Esophagus muscularis mucosa (tissue), 4 donors: ENCODE measurements at regions not wholly inside any gene's neighbourhood (a gene's known extent, or its start where the extent isn't known, plus 50 kb on each side); places are given as distances from the start of the nearest gene placed in this dataset.

Source experiments
- DNase-seq: peaks from one replicate; pipeline ENCODE4 v3.0.0-alpha.2; 2017; ENCODE audit errors: extremely low spot score
- H3K27ac ChIP-seq, 4 donors: fragments of 200-600 bp; sonication (generic); replicated peaks in 1 of 4; 1 replicate in 3 of 4; 2 replicates in 1 of 4; pipeline ENCODE4 v1.5.1; 2016 to 2019; ENCODE audit warnings: mild to moderate bottlenecking in 1 of 4
- H3K27me3 ChIP-seq, 4 donors: fragments of 200-600 bp; sonication (generic); one replicate each; pipeline versions ENCODE4 v1.5.1 to v1.6.0; 2016 to 2019
- H3K36me3 ChIP-seq, 4 donors: fragments of 200-600 bp; sonication (generic); one replicate each; pipeline ENCODE4 v1.5.1; 2016 to 2019
- H3K4me1 ChIP-seq, 4 donors: fragments of 200-600 bp; sonication (generic); one replicate each; pipeline ENCODE4 v1.5.1; 2016 to 2019
- H3K4me3 ChIP-seq, 4 donors: fragments of 200-600 bp; sonication (generic); 1 replicate in 2 of 4; 2 replicates in 2 of 4; pipeline ENCODE4 v1.5.1; 2016 to 2019; ENCODE audit warnings: mild to moderate bottlenecking in 4 of 4, moderate library complexity in 1 of 4
- H3K9me3 ChIP-seq, 4 donors: fragments of 200-600 bp; sonication (generic); 1 replicate in 3 of 4; 2 replicates in 1 of 4; pipeline ENCODE4 v1.5.1; 2016 to 2019
- EP300 ChIP-seq: sonication (generic); formaldehyde crosslinking; IDR thresholded peaks from one replicate; pipeline ENCODE4 v1.6.1; 2017; ENCODE audit warnings: antibody characterized with exemption
- POLR2A ChIP-seq: fragments of 450-650 bp; IDR thresholded peaks from one replicate; pipeline ENCODE4 v1.6.1; 2017; ENCODE audit warnings: antibody characterized with exemption, moderate library complexity, mild to moderate bottlenecking, low read depth
- POLR2AphosphoS5 ChIP-seq, 2 donors: sonication (generic); formaldehyde crosslinking; IDR thresholded peaks; one replicate each; pipeline ENCODE4 v1.6.1; 2017; ENCODE audit warnings: antibody characterized with exemption in 2 of 2
- WGBS: methylation state at CpG from one replicate; pipeline ENCODE4 v1.1.5; 2018; 5-methylcytosine and 5-hydroxymethylcytosine counted together
- intact Hi-C: fragments of 100-400 bp; cut with DNase I; formaldehyde crosslinking; loops from one replicate; pipeline ENCODE4 v1.15.1; 2023
- TF ChIP-seq, protein P1 (sequence below), 3 experiments: fragments of 200-600 bp in 2 of 3; fragments of 450-650 bp in 1 of 3; sonication (generic) in 2 of 3; IDR thresholded peaks; one replicate each; pipeline ENCODE4 v1.5.1; 2017 to 2019; ENCODE audit warnings: antibody characterized with exemption in 3 of 3, mild to moderate bottlenecking in 2 of 3, moderate library complexity in 1 of 3

- WGBS: 52% methylated on average over 7 of the region's 7 CpGs
- TF ChIP-seq POLR2AphosphoS5 (IDR thresholded peaks at IDR 0.05) (no peak), EP300 (no peak), POLR2A (no peak)
- TF ChIP-seq, protein P1, sequence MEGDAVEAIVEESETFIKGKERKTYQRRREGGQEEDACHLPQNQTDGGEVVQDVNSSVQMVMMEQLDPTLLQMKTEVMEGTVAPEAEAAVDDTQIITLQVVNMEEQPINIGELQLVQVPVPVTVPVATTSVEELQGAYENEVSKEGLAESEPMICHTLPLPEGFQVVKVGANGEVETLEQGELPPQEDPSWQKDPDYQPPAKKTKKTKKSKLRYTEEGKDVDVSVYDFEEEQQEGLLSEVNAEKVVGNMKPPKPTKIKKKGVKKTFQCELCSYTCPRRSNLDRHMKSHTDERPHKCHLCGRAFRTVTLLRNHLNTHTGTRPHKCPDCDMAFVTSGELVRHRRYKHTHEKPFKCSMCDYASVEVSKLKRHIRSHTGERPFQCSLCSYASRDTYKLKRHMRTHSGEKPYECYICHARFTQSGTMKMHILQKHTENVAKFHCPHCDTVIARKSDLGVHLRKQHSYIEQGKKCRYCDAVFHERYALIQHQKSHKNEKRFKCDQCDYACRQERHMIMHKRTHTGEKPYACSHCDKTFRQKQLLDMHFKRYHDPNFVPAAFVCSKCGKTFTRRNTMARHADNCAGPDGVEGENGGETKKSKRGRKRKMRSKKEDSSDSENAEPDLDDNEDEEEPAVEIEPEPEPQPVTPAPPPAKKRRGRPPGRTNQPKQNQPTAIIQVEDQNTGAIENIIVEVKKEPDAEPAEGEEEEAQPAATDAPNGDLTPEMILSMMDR (IDR thresholded peaks at IDR 0.05): no peak
- DNase-seq: no peak
These were observed 181.4 kb upstream of the PWP1 start for GRCh38 chr12:107503887-107504885.

DNA sequence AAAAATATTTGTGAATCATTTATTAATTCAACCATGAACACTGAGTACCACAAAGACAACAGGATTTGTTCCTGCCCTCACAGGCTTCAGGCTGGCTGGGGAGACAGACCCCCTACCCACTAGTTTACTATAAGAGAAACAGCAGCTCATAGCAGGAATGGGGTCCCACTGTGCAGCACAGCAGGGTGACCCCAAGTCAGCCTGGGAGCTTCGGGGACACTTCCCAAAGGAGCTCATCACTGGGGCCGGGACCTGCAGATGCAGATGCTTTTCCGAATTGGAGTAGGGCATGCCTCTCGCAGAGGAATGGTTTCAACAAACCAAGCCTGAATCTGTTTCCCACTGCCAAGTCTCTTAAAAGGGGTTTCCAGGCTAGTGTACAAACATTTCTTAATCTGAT, 176.2 kb upstream of the PWP1 start:
- intact Hi-C loops: no loop called here

More at GRCh38 chr12:107503887-107504885, 181.4 kb upstream of the PWP1 start:
- intact Hi-C loops: no loop called here
- Histone ChIP-seq H3K27ac (no peak overlapping the region), H3K36me3 (no peaks in the 10 kb centered on the region), H3K4me3 (no peak overlapping the region), H3K9me3 (no peaks in the 10 kb centered on the region), H3K27me3 (peaks cover 0 to 8% (median 0%) of the 10 kb centered on the region in 4 donors), H3K4me1 (peaks cover 0 to 12% (median 6%) of the 10 kb centered on the region in 4 donors)

DNA sequence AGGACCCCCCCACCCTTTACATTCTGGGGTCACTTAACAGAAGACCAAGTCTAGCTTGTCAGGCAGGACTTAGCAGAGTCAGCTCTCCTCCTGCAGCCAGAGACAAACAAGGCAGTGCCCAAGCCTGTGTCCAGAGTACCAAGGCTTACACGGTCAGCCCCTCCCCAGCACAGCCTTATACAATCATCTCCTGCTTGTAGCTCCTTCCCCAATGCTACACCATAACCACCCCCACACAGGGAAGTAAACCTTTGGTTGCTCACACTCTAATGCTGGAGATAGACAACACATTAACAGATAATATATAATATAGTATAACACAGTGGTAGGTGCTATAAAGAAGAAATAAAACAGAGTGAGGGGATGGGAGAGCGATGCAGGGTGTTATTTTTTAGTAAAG, 175.4 kb upstream of the PWP1 start:
- no peaks in the 10 kb centered on the region for H3K36me3 ChIP-seq
- H3K27me3 ChIP-seq: peaks cover 0 to 11% (median 0%) of the 10 kb centered on the region in 4 donors
- 71% methylated on average over 2 of the region's 2 CpGs for WGBS
- no peak for TF ChIP-seq POLR2A
- no peak for TF ChIP-seq POLR2AphosphoS5 (IDR thresholded peaks at IDR 0.05)
- no peak for TF ChIP-seq EP300
- TF ChIP-seq, protein P1 (IDR thresholded peaks at IDR 0.05): no peak
- H3K4me3 ChIP-seq: no peak overlapping the region
- no peaks in the 10 kb centered on the region for H3K9me3 ChIP-seq
- no peak for DNase-seq
- intact Hi-C loops: no loop called here
- H3K4me1 ChIP-seq: peaks cover 0 to under 1% (median under 1%) of the 10 kb centered on the region in 4 donors
- no peak overlapping the region for H3K27ac ChIP-seq

More for the DNA sequence above, 176.2 kb upstream of the PWP1 start:
- H3K36me3 ChIP-seq: no peaks in the 10 kb centered on the region
- peaks cover 0 to 8% (median 6%) of the 10 kb centered on the region in 4 donors for H3K4me1 ChIP-seq
- TF ChIP-seq POLR2AphosphoS5 (IDR thresholded peaks at IDR 0.05): no peak
- no peak for TF ChIP-seq EP300
- TF ChIP-seq, protein P1 (IDR thresholded peaks at IDR 0.05): no peak
- no peak for TF ChIP-seq POLR2A
- H3K27ac ChIP-seq: no peak overlapping the region
- 64% methylated on average over 4 of the region's 4 CpGs for WGBS
- no peak for DNase-seq
- H3K9me3 ChIP-seq: no peaks in the 10 kb centered on the region
- H3K27me3 ChIP-seq: peaks cover 0 to 11% (median 0%) of the 10 kb centered on the region in 4 donors
- no peak overlapping the region for H3K4me3 ChIP-seq

DNA sequence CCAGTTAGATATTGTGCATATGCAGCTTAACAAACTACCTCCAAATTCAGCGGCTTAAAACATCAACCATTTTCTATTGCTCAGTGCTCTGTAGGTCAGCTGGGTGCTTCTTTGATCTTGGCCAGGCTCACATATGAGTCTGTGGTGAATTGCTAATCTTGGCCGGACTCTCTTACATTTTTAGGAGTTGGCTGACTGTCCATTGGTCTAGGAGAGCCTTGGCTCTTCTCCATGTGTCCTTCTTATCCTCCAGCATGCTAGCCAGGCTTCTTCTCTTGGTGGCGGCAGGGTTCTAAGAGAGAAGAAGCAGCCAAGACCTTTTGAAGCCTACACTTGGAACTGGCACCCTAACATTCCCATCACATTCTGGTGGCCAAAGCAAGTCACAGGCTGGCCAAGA, 174.3 kb upstream of the PWP1 start:
- H3K4me1 ChIP-seq: peaks cover 0 to 5% (median 0%) of the 10 kb centered on the region in 4 donors

More for the DNA sequence above, 174.3 kb upstream of the PWP1 start:
- Histone ChIP-seq H3K9me3 (no peaks in the 10 kb centered on the region), H3K36me3 (no peaks in the 10 kb centered on the region), H3K27ac (no peak overlapping the region), H3K27me3 (peaks cover 0 to 11% (median 0%) of the 10 kb centered on the region in 4 donors), H3K4me3 (no peak overlapping the region)
- TF ChIP-seq POLR2AphosphoS5 (IDR thresholded peaks at IDR 0.05) (no peak), EP300 (no peak), POLR2A (no peak)
- TF ChIP-seq, protein P1 (IDR thresholded peaks at IDR 0.05): no peak
- 66% methylated on average over 3 of the region's 3 CpGs for WGBS
- intact Hi-C loops: no loop called here
- no peak for DNase-seq
